HFFc6 (cell line): ENCODE measurements at regions not wholly inside any gene's neighbourhood (a gene's known extent, or its start where the extent isn't known, plus 50 kb on each side); places are given as distances from the start of the nearest gene placed in this dataset.

ENCODE experiments used
- DNase-seq: peaks from one replicate; pipeline ENCODE4 v3.0.0-alpha.2; 2018
- H3K27ac Mint-ChIP-seq: 2 replicates; pipeline ENCODE4 v1.8.0; 2020; ENCODE audit warnings: mild to moderate bottlenecking, mixed read lengths
- H3K27me3 Mint-ChIP-seq: 2 replicates; pipeline ENCODE4 v1.8.0; 2021; ENCODE audit warnings: mild to moderate bottlenecking, moderate library complexity, mixed read lengths; ENCODE audit not compliant: insufficient read depth
- H3K36me3 Mint-ChIP-seq: 2 replicates; pipeline ENCODE4 v1.8.0; 2021; ENCODE audit warnings: low read depth, mixed read lengths
- H3K4me1 Mint-ChIP-seq: 2 replicates; pipeline ENCODE4 v1.8.0; 2020; ENCODE audit warnings: low read depth, mixed read lengths
- H3K4me3 Mint-ChIP-seq: 2 replicates; pipeline ENCODE4 v1.8.0; 2020; ENCODE audit warnings: mild to moderate bottlenecking, moderate library complexity, mixed read lengths
- H3K9me3 Mint-ChIP-seq: 2 replicates; pipeline ENCODE4 v1.8.0; 2020; ENCODE audit warnings: mild to moderate bottlenecking, mixed read lengths
- CTCF ChIP-seq: fragments of 200-600 bp; sonication (generic); IDR thresholded peaks from 2 replicates; pipeline ENCODE4 v1.5.0; 2021; ENCODE audit warnings: antibody characterized with exemption, mild to moderate bottlenecking

GRCh38 chr4:132981611-132982010, 167.5 kb upstream of the PCDH10 start:
- H3K4me1 Mint-ChIP-seq: no peaks in the 10 kb centered on the region
- no peak for TF ChIP-seq CTCF

GRCh38 chr4:132982151-132982550, 166.9 kb upstream of the PCDH10 start:
- no peaks in the 10 kb centered on the region for H3K36me3 Mint-ChIP-seq
- H3K9me3 Mint-ChIP-seq: peaks cover 10% of the 10 kb centered on the region; the same call in 1 of the 2 replicates
- no peak for TF ChIP-seq CTCF
- H3K27me3 Mint-ChIP-seq: no peaks in the 10 kb centered on the region
- H3K4me3 Mint-ChIP-seq: no peak overlapping the region
- no peak for DNase-seq
- H3K4me1 Mint-ChIP-seq: no peaks in the 10 kb centered on the region
- H3K27ac Mint-ChIP-seq: no peak overlapping the region

More at GRCh38 chr4:132981611-132982010, 167.5 kb upstream of the PCDH10 start:
- H3K4me3 Mint-ChIP-seq: no peak overlapping the region
- no peaks in the 10 kb centered on the region for H3K27me3 Mint-ChIP-seq
- no peak for DNase-seq
- no peaks in the 10 kb centered on the region for H3K36me3 Mint-ChIP-seq
- no peak overlapping the region for H3K27ac Mint-ChIP-seq
- H3K9me3 Mint-ChIP-seq: peaks cover 10% of the 10 kb centered on the region; the same call in 1 of the 2 replicates

GRCh38 chr4:132991111-132991510, 158.0 kb upstream of the PCDH10 start:
- no peak for TF ChIP-seq CTCF
- no peak for DNase-seq
- Mint-ChIP-seq H3K4me1 (no peaks in the 10 kb centered on the region), H3K36me3 (no peaks in the 10 kb centered on the region), H3K4me3 (no peak overlapping the region), H3K27me3 (no peaks in the 10 kb centered on the region), H3K9me3 (no peaks in the 10 kb centered on the region; the same call in 1 of the 2 replicates), H3K27ac (no peak overlapping the region)

GRCh38 chr4:132992686-132993085, 156.4 kb upstream of the PCDH10 start:
- H3K27ac Mint-ChIP-seq: no peak overlapping the region
- no peak overlapping the region for H3K4me3 Mint-ChIP-seq
- H3K4me1 Mint-ChIP-seq: no peaks in the 10 kb centered on the region
- no peak for DNase-seq
- no peak for TF ChIP-seq CTCF
- H3K27me3 Mint-ChIP-seq: no peaks in the 10 kb centered on the region
- no peaks in the 10 kb centered on the region; the same call in 1 of the 2 replicates for H3K9me3 Mint-ChIP-seq
- H3K36me3 Mint-ChIP-seq: no peaks in the 10 kb centered on the region

- no peak overlapping the region for H3K27ac Mint-ChIP-seq
- no peaks in the 10 kb centered on the region for H3K9me3 Mint-ChIP-seq
- no peaks in the 10 kb centered on the region for H3K27me3 Mint-ChIP-seq
- no peaks in the 10 kb centered on the region for H3K4me1 Mint-ChIP-seq
- H3K4me3 Mint-ChIP-seq: no peak overlapping the region
- DNase-seq: no peak
- no peaks in the 10 kb centered on the region for H3K36me3 Mint-ChIP-seq
- TF ChIP-seq CTCF: no peak
Measured at GRCh38 chr4:132998585-132999230, 150.4 kb upstream of the PCDH10 start.

- Mint-ChIP-seq H3K4me1 (no peaks in the 10 kb centered on the region), H3K27ac (no peak overlapping the region)
Measured at GRCh38 chr4:133000012-133000411, 149.1 kb upstream of the PCDH10 start.

More at GRCh38 chr4:133000012-133000411, 149.1 kb upstream of the PCDH10 start:
- no peak for DNase-seq
- Mint-ChIP-seq H3K36me3 (no peaks in the 10 kb centered on the region), H3K27me3 (no peaks in the 10 kb centered on the region), H3K4me3 (no peak overlapping the region), H3K9me3 (no peaks in the 10 kb centered on the region)
- TF ChIP-seq CTCF: no peak
